GM21723 (cell line): ENCODE measurements at regions not wholly inside any gene's neighbourhood (a gene's known extent, or its start where the extent isn't known, plus 50 kb on each side); places are given as distances from the start of the nearest gene placed in this dataset.
A peak's percentile ranks its signal among the peaks of the same experiment; 100 is the strongest.
"Not testable (repeated sequence)": the region's sequence is repeated elsewhere in the genome, so short reads cannot be mapped to it uniquely, and the experiment has no call there.

ENCODE experiments used
- ATAC-seq: cut with Tn5 transposase; IDR thresholded peaks from one replicate; pipeline ENCODE4 v1.9.1; 2021; ENCODE audit warnings: mild to moderate bottlenecking, moderate library complexity; ENCODE audit not compliant: unreplicated experiment

DNA sequence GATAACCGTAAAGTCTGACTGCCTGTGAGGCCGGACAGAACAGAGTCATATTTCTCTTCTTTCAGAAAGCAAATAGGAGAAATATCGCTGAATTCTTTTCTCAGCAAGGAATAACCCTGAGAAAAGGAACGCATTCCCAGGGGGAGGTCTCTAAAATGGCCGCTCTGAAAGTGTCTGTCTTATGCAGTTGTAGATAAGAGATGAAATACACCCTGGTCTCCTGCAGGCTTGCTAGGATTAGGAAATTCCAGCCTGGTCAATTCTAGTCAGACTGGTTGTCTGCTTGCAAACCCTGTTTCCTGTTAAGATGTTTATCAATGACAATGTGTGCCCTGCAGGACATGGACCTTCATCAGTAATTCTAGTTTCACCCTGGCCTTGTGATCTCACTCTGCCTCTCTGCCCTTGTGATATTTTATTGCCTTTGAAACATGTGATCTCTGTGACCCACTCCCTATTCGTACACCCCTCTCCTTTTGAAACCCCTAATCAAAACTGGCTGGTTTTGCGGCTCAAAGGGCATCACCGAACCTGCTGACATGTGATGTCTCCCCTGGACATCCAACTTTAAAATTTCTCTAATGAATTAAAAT is 934.8 kb upstream of the SPRY2 start:
- ATAC-seq: no peak

DNA sequence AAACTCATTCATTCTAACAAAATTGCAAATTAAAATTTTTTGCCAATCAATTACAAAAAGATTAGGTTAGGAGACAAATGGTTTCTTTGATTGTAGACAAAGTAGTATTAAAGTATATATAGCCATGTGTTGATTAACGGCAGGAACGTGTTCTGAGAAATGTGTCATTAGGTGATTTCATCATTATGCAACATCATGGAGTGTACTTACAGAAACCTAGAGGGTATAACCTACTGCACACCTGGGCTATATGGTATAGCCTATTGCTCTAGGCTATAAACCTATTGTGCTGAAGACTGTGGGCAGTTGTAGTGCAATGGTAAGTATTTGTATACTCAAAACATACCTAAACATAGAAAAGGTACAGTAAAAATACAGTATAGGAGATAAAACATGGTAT is 906.8 kb upstream of the SPRY2 start:
- no peak for ATAC-seq

DNA sequence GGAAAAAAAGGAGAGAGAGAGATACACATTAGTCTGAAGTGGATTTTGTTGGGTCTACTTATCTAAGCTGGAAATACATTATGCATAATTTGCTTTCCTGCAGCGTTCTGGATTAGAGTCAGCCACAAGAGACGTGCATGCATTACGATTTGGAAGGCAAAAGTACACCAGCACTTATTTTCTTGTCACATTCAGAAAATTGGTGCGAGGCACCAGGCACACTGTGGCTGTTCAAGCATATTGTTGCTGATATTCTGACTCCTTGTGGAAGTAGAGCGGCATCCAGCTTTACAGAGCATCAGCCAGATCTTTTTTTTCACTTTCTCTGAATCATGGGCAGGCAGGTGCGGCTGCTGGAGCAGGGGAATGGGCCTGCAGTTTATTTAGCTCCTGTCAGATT is 905.6 kb upstream of the SPRY2 start:
- no peak for ATAC-seq

DNA sequence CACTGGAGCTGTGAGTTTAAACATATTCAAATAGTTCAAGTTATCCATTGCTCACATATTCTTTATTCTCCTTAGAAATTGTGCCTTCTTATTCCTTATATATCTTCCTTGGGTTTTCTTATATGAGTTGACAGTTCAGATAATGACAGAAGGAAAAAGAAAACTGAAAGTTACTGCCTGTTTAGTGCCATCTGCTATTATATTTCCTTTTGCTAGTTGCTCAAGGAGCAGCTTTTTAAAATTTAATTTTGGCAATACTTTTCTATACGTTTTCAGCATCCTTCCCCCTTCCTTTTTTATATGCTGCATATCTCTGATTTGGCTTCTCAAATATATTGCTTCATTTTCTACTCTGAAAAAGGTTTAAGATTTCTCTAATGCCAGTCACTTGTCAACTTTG is 903.1 kb upstream of the SPRY2 start:
- no peak for ATAC-seq

DNA sequence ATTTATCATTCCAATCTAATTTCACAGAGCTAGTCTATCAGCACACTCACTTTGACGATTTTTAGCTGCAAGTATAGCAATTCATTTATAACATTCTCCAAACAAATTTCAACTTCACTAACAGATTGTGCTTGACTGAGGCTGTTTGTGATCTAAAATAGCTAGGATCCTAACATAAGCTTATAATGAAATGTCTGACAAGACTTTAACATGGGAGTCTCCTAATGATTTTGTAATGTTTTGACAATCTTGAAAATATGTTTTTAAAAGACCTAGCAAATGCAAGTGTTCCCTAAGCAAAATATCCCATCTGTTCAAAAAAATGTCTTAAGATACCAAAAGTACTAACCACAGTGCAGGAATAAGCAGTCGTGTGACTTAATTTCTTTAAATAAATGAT is 889.5 kb upstream of the SPRY2 start:
- no peak for ATAC-seq

DNA sequence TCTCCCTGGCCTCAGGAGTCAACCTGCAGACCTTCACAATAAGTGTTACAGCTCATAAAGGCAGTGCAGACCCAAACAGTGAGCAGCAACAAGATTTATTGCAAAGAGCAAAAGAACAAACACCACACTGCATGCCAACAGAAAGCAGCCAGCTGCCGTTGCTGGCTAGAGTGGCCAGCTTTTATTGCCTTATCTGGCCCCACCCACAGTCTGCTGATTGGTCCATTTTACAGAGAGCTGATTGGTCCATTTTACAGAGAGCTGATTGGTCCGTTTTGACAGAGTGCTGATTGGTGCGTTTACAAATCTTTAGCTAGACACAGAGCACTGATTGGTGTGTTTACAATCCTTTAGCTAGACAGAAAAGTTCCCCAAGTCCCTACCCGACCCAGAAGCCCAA is 885.9 kb upstream of the SPRY2 start:
- not testable (repeated sequence) for ATAC-seq

DNA sequence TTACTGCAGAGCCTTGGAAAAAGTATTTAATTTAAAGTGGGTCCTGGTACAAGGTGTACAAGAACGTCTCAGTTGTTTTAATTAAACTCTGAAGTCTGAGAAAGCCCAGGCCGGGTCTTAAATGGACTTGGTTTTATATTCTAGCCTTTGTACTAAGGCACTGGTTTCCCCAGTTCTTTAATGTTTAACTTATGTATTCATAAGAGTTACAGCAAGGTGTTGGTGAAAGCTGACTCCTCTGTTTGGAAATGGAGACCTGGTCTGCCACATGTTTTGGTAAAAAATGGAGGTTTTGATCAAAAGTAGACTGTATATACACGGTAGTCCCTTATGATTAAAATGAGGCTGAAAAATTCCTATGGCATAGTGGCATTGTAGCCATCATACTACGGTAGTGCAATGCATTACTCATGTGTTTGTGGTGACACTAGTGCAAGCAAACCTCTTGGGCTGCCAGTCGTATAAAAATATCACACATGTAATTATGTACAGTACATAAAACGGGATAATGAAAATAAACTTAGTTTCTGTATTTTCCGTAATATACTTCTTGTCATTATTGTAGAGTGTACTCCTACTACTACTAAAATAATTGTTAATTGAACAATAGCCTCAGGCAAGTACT is 883.4 kb upstream of the SPRY2 start:
- ATAC-seq: no peak

DNA sequence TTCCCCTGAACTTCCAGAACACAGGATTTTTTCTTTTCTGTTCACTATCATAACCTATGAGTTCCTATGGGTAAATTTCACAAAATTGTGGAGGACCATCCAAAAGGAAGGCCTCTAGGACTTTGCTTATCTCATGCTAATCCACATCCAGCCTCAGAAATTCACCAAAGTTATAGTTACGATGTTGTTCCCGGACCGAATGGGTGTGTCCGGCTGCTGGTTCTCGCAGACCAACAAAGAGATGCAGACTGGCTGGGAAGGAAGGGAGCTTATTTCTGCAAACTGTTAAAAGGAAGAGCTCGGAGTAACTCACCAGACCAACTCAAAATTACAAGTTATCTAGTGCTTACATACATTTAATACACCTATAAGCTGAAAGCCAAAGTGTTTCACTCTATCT is 882.9 kb upstream of the SPRY2 start:
- no peak for ATAC-seq

DNA sequence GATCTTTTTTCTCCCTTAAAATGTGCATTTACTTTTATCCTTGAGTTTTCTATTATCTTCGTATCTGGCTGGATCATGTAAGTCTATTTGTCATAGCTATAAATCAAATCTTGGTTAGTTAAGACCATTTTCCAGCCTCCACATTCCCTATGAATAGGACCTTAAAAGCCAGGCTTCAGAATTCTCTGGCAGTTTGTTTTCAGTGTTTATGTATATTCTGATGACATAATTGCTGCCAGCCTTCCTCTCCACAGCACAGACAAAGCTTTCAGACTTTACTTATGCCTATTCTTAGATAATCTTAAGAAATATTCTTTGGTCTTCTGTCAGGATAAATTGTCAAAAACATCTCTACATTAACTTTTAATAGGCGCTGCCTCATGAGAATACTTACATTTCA is 870.8 kb upstream of the SPRY2 start:
- no peak for ATAC-seq

DNA sequence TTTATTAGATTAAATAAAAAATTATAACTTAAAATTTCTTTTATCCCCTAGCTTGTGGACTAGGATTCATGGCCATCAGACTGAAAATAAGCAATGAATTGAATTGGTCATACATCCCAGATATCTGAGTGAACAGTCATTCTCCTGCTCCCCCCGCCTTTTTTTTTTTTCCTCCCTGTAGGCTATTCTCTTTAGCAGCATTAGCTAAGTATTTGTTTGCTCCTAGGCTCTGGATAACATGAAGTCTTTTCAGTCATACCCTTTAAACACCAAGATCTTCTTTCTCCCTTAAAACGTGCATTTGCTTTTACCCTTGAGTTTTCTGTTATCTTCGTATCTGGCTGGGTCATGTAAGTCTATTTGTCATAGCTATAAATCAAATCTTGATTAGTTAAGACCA is 866.7 kb upstream of the SPRY2 start:
- ATAC-seq: no peak

DNA sequence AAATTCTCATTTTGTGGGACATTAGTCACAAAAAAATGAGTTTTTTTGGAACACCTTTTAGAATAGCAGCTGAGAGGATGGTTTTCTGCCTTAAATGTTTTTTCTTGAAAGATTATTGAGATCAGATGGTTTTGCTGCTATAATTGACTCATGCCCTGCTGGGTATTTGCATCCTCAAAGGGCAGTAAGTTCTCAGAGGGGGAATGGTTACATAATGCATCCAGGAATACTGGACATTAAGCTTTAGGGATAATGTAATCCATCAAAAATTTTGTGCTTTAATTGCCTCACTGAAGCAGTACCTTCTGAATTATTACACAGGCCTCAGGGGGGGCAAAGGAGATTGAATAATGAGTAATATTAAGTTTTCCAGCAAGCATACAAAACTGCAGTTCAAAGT is 866.3 kb upstream of the SPRY2 start:
- ATAC-seq: no peak

DNA sequence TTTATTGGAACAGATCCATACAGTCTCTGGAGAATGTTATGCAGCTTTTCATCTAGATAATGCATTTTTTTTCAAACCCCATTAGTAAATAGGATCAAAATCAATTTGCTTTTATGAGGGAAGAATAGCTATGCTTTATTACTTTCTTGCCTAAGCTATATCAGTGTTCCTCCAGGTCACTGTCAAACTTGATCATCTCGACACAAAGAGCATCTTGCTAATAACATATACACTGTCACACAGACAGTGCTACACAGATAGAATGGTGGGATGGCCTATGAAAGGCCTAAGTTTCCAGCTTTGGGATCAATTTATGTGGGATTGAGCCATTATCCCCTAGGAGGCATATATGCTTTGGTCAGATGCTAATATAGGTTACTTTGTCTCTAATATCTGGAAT is 862.9 kb upstream of the SPRY2 start:
- no peak for ATAC-seq

DNA sequence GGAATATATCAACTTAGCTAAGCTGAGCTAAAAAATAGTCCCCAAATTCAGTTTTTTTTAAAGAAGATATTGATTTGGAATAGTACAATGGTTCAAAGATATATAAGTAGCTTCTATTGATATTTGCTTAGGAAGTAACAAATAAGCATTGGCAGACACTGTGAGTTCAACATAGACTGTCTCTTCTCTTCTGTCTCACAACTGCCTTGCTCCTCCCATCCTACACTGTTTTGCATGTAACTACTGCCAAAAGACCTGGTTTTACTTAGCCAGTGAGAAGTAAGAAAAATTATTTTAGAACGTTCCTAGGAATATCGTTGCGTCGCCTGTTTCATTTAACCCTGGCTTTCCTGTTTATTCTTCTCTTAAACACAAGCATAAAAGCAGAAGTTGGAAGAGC is 859.0 kb upstream of the SPRY2 start:
- no peak for ATAC-seq

DNA sequence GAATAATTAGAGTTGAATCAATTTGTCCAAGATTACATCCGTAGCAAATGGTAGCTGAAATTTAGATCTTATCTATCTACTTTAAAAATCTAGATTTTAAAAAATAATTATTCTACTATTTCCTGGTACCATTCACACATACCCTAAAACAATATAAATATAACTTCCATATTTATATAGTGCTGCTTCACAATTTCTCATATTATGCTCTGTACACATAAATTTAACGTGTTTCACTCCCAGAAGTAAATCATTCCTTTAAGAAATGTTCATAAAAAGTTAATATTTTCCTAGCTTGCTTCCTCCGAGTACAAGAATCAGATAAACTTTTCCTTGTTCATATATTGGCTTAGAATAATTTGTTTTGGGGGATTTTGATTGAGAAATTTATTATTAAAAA is 857.0 kb upstream of the SPRY2 start:
- ATAC-seq: no peak

DNA sequence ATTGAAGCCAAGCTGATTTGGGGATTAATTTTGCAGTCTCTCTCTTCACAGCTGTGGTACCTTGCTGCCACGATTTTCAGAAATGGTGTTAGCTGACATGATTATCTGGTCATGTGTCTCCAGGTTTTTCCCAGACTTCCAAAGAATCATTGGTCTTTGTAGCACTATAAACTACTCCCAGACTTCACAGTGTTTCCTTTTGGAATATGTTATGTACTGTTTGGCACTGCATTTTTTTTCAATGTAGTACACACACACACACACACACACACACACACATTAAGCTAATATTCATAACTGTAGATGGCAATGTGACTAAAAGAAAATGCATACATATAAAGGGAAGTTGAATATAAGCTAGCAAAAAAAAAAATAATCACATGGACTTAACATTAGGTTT is 856.6 kb upstream of the SPRY2 start:
- ATAC-seq: no peak

DNA sequence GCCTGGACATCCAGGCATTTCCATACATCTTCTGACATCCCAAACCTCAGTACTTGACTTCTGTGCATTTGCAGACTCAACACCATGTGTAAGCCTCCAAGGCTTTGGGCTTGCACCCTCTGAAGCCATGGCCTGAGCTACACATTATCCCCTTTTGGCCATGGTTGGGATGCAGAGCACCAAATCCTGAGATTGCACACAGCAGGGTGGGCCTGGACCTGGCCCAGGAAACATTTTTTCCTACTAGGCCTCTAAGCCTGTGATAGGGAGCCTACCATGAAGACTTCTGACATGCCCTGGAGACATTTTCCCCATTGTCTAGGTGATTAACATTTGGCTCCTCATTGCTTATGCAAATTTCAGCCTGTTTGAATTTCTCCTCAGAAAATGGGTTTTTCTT is 853.4 kb upstream of the SPRY2 start:
- ATAC-seq: no peak

DNA sequence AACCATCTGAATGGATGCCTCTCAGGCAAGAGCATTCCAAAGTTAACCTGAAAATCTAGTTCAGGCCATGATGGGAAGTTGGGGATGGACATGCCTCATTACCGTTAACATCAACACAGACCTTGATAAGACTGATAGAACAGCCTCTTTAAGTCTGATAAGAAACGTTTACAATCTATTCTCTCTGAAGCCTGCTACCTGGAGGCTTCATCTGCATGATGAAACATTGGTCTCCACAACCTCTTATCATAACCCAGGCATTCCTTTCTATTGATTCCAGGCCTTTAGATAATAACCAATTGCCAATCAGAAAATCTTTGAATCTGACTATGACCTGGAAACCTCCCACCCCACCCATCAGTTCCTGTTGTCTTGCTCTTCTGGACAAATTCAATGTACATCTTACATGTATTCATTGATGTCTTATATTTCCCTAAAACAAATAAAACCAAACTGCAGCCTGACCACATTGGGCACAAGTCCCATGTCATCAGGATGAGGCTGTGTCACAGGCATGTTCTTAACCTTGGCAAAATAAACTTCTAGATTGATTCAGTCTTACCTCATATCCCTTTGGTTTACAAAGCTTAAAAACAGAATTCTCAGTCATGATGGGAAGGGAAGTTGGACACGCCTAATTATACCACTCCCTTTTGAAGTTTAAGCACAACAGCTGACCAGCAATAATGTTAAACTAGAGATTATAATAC is 843.8 kb upstream of the SPRY2 start:
- no peak for ATAC-seq

DNA sequence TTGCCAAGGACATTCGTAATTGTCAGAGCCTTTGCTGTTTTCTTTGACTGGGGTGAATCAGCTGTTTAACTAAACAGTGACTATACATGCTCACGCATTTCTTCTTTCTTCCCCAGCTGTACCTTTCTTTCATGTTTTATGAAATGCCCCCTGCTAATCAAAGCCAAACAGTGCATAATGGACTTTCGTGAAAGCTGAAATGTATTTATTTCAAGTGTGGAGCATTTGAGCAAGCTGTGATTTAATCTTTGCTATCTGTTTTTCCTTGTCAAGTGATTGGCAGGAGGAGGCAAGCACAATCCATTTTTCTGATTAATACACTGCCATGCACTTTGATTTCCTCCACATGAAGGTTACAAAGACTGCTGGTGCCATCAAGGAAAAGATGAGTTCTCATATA is 831.7 kb upstream of the SPRY2 start:
- ATAC-seq: no peak

DNA sequence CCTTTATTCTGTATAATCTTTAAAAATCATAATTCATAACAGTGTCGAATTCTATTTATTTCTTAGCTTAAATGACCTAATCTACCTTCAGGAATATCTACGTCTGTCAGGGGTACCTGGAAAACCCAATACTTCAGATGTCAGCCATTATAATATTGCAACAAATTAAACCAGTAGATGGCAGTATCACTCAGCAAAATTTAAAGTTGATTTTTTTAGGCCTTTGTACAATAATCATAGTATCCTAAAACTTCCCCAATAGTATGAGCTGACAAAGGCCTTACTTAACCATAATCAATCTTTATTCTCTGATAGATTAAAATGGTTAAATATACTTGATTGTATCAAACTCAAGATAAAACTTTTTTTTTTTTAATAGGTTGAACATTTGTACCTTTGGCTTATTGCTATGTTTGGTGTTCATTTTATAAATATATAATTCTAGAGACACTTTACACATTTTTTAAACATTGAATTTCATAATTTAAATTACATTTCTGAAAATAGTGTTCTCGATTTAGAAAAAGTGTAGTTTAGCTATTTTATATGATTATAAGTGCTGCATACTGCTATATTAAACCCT is 830.2 kb upstream of the SPRY2 start:
- ATAC-seq: peak; percentile 49

DNA sequence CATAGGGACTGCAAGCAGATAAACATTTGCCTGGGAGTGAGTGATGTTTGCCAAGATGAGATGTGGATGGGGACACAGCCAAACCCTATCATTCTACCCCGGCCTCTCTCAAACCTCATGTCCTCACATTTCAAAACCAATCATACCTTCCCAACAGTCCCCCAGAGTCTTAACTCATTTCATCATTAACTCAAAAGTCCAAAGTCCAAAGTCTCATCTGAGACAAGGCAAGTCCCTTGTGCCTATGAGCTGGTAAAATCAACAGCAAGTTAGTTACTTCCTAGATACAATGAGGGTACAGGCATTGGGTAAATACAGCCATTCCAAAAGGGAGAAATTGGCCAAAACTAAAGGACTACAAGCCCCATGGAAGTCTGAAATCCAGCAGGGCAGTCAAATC is 822.9 kb upstream of the SPRY2 start:
- ATAC-seq: not testable (repeated sequence)

DNA sequence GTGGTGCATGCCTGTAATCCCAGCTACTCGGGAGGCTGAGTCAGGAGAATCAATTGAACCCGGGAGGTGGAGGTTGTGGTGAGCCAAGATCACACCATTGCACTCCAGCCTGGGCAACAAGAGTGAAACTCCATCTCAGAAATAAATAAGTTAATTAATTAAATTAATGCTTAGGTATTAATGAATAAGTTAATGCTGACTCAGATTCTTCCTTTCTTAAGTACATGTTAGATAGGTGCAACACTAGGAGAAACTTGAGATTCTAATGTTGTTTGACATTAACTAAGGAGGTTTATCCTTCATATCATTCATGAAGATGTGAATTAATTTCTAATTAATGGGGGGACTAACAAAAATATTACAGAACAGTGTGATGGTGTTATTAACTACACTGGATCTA is 812.6 kb upstream of the SPRY2 start:
- no peak for ATAC-seq

DNA sequence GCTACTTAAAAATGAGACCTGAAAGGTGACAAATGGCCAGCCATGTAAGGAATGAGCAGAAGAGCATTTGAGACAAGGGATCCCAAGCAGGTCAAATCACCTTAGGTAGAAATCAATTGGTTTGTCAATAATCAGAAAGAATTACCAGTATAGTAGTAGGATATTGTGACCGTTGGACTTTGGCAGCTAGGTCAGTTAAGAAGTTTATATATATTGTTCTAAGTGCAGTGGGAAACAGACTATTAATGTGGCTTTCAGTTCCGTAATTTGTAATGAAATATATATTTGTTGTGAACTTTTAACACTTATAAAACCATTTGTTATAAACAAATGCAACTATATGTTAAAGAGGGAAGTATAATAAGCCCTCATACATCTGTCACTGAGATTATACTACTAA is 807.9 kb upstream of the SPRY2 start:
- no peak for ATAC-seq
